Gastrocnemius medialis (tissue), 4 donors: ENCODE measurements at regions not wholly inside any gene's neighbourhood (a gene's known extent, or its start where the extent isn't known, plus 50 kb on each side); places are given as distances from the start of the nearest gene placed in this dataset.
"Not testable (repeated sequence)": the region's sequence is repeated elsewhere in the genome, so short reads cannot be mapped to it uniquely, and the experiment has no call there.

Experiments
- ATAC-seq, 2 donors: fragments of 150-250 bp; one replicate each; pipeline ENCODE4 v1.9.1; 2016
- DNase-seq, 2 donors: peaks; one replicate each; pipeline ENCODE4 v3.0.0-alpha.2; 2019
- H3K27ac ChIP-seq, 4 donors: fragments of 200-600 bp; sonication (generic); 1 replicate in 1 of 4; 2 replicates in 3 of 4; pipeline ENCODE4 v1.5.1; 2016 to 2018; ENCODE audit warnings: mild to moderate bottlenecking in 2 of 4, moderate library complexity in 1 of 4
- H3K27me3 ChIP-seq, 3 donors: fragments of 200-600 bp; sonication (generic) in 2 of 3; 1 replicate in 1 of 3; 2 replicates in 2 of 3; pipeline versions ENCODE4 v1.5.1 to v1.6.0; 2016 to 2019; ENCODE audit warnings: mild to moderate bottlenecking in 1 of 3, moderate library complexity in 1 of 3
- H3K36me3 ChIP-seq, 2 donors: fragments of 200-600 bp; sonication (generic) in 1 of 2; one replicate each; pipeline ENCODE4 v1.5.1; 2017 to 2018
- H3K4me1 ChIP-seq, 2 donors: fragments of 200-600 bp; sonication (generic) in 1 of 2; one replicate each; pipeline ENCODE4 v1.5.1; 2016 to 2017; ENCODE audit warnings: mild to moderate bottlenecking in 2 of 2
- H3K4me3 ChIP-seq, 4 donors: fragments of 200-600 bp; sonication (generic) in 3 of 4; 1 replicate in 1 of 4; 2 replicates in 3 of 4; pipeline ENCODE4 v1.5.1; 2016 to 2019; ENCODE audit warnings: mild to moderate bottlenecking in 2 of 4
- H3K9me3 ChIP-seq, 3 donors: fragments of 200-600 bp; sonication (generic) in 2 of 3; 1 replicate in 1 of 3; 2 replicates in 2 of 3; pipeline ENCODE4 v1.5.1; 2016 to 2019
- POLR2A ChIP-seq, 2 donors: fragments of 450-650 bp; IDR thresholded peaks; one replicate each; pipeline ENCODE4 v1.6.1; 2017; ENCODE audit warnings: antibody characterized with exemption in 2 of 2, mild to moderate bottlenecking in 2 of 2, moderate library complexity in 2 of 2
- in situ Hi-C, 4 donors: fragments of 200-750 bp; cut with MboI; loops; one replicate each; pipeline versions ENCODE4 v1.15.0 to v1.8.0; 2017; ENCODE audit warnings: low sequenced_read_pairs in 4 of 4
- intact Hi-C: fragments of 100-400 bp; cut with DNase I; formaldehyde crosslinking; loops from one replicate; pipeline ENCODE4 v1.15.1; 2023; ENCODE audit warnings: low total_unique reads
- TF ChIP-seq, protein P1 (sequence below), 5 experiments: fragments of 450-650 bp in 3 of 5; fragments of 200-600 bp in 2 of 5; sonication (generic) in 2 of 5; IDR thresholded peaks in 4 of 5; conservative IDR thresholded peaks in 1 of 5; 1 replicate in 4 of 5; 2 replicates in 1 of 5; pipeline ENCODE4 v1.5.1; 2016 to 2019; ENCODE audit warnings: antibody characterized with exemption in 5 of 5, mild to moderate bottlenecking in 3 of 5, moderate library complexity in 3 of 5

DNA sequence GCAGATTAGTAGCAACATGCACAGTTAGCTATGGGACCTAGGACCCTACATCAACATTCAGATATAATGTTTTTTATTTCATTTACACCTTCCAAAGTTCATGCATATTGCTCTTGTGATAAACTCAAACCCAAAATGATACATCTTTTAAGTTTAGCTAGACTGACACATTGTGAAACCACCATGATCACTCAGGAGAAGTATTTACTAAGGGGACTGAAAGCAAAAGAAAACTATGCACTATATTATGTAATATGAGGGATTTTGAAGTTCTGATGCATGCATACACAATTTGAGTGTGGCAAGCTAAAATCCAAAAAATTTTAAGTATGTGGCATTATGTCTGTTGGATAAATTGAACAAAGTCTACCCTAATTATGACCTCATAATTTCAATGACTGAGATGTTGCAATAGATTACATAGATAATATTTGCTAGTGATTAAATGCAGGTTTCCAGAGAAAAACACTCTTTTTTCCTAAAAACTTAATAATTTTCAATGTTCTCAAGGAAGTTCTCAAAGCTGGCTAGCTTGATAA, 914.8 kb upstream of the GRIA3 start:
- Histone ChIP-seq H3K4me3 (no peak overlapping the region), H3K4me1 (no peaks in the 10 kb centered on the region), H3K9me3 (no peaks in the 10 kb centered on the region), H3K27ac (no peak overlapping the region), H3K27me3 (no peaks in the 10 kb centered on the region), H3K36me3 (no peaks in the 10 kb centered on the region)
- TF ChIP-seq, protein P1, sequence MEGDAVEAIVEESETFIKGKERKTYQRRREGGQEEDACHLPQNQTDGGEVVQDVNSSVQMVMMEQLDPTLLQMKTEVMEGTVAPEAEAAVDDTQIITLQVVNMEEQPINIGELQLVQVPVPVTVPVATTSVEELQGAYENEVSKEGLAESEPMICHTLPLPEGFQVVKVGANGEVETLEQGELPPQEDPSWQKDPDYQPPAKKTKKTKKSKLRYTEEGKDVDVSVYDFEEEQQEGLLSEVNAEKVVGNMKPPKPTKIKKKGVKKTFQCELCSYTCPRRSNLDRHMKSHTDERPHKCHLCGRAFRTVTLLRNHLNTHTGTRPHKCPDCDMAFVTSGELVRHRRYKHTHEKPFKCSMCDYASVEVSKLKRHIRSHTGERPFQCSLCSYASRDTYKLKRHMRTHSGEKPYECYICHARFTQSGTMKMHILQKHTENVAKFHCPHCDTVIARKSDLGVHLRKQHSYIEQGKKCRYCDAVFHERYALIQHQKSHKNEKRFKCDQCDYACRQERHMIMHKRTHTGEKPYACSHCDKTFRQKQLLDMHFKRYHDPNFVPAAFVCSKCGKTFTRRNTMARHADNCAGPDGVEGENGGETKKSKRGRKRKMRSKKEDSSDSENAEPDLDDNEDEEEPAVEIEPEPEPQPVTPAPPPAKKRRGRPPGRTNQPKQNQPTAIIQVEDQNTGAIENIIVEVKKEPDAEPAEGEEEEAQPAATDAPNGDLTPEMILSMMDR (IDR thresholded peaks at IDR 0.05 in 4 of 5, conservative IDR thresholded peaks at IDR 0.05 in 1 of 5): no peak
- no peak for TF ChIP-seq POLR2A (IDR thresholded peaks at IDR 0.05)
- intact Hi-C loops (no loop called here), in situ Hi-C loops (no loop called here)
- ATAC-seq: no peak
- DNase-seq: no peak

DNA sequence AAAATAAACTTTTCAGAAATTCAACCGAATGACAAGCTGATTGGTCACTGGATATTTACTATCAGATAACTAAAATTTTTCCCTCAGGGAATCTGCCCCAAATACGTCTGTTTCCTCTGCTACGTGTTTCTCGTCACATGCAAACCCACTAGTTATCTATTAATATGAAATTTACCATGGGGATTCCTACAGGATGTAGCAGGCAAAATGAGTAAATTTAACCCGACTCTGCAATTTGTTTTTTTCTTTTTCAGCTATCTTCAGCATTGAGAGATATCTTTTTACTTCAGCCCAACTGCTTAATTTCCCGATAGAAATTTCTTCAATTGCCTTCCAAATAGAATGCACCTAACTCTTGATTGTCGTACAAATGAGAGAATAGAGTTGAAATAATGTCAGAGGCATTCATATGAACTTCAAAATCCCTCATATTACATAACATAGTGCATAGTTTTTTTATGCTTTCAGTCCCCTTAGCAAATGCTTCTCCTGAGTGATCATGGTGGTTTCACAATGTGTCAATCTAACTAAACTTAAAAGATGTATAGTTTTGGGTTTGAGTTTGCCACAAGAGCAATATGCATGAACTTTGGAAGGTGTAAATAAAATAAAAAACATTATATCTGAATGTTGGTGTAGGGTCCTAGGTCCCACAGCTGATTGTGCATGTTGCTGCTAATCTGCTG, 913.1 kb upstream of the GRIA3 start:
- Histone ChIP-seq H3K4me1 (no peaks in the 10 kb centered on the region), H3K27ac (no peak overlapping the region), H3K27me3 (no peaks in the 10 kb centered on the region), H3K36me3 (no peaks in the 10 kb centered on the region), H3K9me3 (no peaks in the 10 kb centered on the region), H3K4me3 (no peak overlapping the region)
- TF ChIP-seq, protein P1 (IDR thresholded peaks at IDR 0.05 in 4 of 5, conservative IDR thresholded peaks at IDR 0.05 in 1 of 5): no peak
- no peak for TF ChIP-seq POLR2A (IDR thresholded peaks at IDR 0.05)
- no peak for ATAC-seq
- in situ Hi-C loops (no loop called here), intact Hi-C loops (no loop called here)
- DNase-seq: no peak

DNA sequence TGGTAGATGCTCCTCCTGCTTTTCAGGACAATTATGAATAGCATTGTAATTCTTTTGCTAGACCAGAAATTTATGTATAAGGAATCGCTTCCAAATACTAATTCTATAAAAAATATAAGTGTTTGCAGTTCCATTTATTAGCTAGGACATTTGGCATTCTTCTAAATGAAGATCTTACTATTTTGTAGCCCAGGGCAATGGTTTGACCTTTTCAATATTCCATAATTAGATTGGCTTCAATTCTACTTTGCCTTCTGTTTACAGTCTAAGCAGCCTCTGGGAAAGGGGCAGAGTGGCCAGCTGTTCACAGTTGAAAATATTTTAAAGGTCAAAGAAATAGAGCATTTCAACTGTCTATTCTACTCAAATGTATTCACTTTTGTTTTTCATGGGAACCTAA, 912.1 kb upstream of the GRIA3 start:
- TF ChIP-seq, protein P1 (IDR thresholded peaks at IDR 0.05 in 4 of 5, conservative IDR thresholded peaks at IDR 0.05 in 1 of 5): no peak
- TF ChIP-seq POLR2A (IDR thresholded peaks at IDR 0.05): no peak
- in situ Hi-C loops: no loop called here
- H3K4me3 ChIP-seq: no peak overlapping the region
- H3K9me3 ChIP-seq: no peaks in the 10 kb centered on the region
- H3K36me3 ChIP-seq: no peaks in the 10 kb centered on the region
- DNase-seq (no peak), ATAC-seq (no peak)
- intact Hi-C loops: no loop called here
- no peak overlapping the region for H3K27ac ChIP-seq
- H3K4me1 ChIP-seq: no peaks in the 10 kb centered on the region
- H3K27me3 ChIP-seq: no peaks in the 10 kb centered on the region

DNA sequence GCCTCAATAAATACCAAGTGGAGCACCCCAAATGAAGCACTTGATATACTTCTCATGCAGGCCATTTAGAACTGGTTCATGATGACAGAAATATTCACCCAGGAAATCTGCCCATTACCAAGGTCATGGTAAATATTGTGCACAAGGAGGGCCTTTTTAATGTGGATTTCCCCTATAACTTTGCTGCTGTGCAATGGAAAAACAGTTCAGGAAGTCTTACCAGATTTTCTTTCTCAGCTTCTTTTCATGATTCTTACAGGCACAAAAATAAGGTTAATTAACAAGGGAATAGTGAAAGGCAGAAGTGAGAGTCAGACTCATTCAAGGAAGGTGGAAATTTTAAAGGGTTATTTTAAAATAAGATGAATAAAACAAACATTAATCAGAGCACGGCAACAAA, 904.3 kb upstream of the GRIA3 start:
- H3K4me3 ChIP-seq: no peak overlapping the region
- no peaks in the 10 kb centered on the region for H3K27me3 ChIP-seq
- no peak for DNase-seq
- intact Hi-C loops: no loop called here
- in situ Hi-C loops: no loop called here
- H3K36me3 ChIP-seq: no peaks in the 10 kb centered on the region
- H3K9me3 ChIP-seq: no peaks in the 10 kb centered on the region
- no peak overlapping the region for H3K27ac ChIP-seq
- TF ChIP-seq, protein P1 (IDR thresholded peaks at IDR 0.05 in 4 of 5, conservative IDR thresholded peaks at IDR 0.05 in 1 of 5): no peak
- TF ChIP-seq POLR2A (IDR thresholded peaks at IDR 0.05): no peak
- no peaks in the 10 kb centered on the region for H3K4me1 ChIP-seq
- ATAC-seq: no peak

DNA sequence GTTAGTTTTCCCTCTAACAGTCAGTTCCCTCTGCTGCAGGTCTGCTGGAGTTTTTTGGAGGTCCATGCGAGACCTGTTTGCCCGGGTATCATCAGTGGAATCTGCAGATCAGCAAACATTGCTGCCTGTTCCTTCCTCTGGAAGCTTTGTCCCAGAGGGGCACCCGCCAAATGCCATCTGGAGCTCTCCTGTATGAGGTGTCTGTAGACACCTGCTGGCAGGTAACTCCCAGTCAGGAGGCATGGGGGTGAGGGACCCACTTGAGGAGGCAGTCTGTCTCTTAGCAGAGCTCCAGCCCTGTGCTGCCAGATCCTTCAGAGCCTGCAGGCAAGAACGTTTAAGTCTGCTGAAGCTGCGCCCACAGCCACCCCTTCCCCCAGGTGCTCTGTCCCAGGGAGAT, 884.3 kb upstream of the GRIA3 start:
- H3K27ac ChIP-seq, H3K4me1 ChIP-seq, intact Hi-C loops, in situ Hi-C loops, H3K36me3 ChIP-seq, H3K27me3 ChIP-seq, H3K4me3 ChIP-seq, ATAC-seq, DNase-seq, H3K9me3 ChIP-seq: not testable (repeated sequence)
